ENCODE measurements at regions not wholly inside any gene's neighbourhood (a gene's known extent, or its start where the extent isn't known, plus 50 kb on each side); places are given as distances from the start of the nearest gene placed in this dataset.

DNA sequence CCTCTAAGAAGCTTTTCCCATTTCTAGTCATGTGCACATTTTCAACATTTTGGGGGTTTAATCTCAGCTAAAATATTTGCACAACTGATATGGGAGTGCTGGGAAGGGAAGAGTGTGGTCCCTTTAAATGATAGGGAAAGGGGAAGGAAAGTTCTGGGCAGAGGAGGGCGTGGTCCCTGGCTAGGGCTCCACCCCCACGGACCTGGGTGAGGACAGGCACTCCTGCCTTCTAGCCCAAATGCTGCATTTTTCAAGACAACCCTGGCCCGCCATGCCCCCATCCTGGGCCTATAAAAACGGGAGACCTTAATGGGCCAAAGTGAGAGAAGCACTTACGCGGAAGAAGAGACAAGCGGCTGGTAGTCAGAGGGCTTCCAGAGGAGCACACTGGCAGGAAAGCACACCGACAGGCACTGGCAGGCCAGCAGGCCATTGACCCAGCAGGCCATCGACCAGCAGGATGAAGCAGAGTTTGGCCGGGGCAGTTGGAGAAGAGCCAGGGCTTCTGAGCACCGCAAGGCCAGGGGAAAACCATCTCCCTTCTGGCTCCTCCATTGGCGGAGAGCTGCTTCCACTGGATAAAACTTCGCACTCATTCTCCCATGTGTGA, 266.7 kb downstream of the SPRY2 start:
- TF ChIP-seq, protein P1, sequence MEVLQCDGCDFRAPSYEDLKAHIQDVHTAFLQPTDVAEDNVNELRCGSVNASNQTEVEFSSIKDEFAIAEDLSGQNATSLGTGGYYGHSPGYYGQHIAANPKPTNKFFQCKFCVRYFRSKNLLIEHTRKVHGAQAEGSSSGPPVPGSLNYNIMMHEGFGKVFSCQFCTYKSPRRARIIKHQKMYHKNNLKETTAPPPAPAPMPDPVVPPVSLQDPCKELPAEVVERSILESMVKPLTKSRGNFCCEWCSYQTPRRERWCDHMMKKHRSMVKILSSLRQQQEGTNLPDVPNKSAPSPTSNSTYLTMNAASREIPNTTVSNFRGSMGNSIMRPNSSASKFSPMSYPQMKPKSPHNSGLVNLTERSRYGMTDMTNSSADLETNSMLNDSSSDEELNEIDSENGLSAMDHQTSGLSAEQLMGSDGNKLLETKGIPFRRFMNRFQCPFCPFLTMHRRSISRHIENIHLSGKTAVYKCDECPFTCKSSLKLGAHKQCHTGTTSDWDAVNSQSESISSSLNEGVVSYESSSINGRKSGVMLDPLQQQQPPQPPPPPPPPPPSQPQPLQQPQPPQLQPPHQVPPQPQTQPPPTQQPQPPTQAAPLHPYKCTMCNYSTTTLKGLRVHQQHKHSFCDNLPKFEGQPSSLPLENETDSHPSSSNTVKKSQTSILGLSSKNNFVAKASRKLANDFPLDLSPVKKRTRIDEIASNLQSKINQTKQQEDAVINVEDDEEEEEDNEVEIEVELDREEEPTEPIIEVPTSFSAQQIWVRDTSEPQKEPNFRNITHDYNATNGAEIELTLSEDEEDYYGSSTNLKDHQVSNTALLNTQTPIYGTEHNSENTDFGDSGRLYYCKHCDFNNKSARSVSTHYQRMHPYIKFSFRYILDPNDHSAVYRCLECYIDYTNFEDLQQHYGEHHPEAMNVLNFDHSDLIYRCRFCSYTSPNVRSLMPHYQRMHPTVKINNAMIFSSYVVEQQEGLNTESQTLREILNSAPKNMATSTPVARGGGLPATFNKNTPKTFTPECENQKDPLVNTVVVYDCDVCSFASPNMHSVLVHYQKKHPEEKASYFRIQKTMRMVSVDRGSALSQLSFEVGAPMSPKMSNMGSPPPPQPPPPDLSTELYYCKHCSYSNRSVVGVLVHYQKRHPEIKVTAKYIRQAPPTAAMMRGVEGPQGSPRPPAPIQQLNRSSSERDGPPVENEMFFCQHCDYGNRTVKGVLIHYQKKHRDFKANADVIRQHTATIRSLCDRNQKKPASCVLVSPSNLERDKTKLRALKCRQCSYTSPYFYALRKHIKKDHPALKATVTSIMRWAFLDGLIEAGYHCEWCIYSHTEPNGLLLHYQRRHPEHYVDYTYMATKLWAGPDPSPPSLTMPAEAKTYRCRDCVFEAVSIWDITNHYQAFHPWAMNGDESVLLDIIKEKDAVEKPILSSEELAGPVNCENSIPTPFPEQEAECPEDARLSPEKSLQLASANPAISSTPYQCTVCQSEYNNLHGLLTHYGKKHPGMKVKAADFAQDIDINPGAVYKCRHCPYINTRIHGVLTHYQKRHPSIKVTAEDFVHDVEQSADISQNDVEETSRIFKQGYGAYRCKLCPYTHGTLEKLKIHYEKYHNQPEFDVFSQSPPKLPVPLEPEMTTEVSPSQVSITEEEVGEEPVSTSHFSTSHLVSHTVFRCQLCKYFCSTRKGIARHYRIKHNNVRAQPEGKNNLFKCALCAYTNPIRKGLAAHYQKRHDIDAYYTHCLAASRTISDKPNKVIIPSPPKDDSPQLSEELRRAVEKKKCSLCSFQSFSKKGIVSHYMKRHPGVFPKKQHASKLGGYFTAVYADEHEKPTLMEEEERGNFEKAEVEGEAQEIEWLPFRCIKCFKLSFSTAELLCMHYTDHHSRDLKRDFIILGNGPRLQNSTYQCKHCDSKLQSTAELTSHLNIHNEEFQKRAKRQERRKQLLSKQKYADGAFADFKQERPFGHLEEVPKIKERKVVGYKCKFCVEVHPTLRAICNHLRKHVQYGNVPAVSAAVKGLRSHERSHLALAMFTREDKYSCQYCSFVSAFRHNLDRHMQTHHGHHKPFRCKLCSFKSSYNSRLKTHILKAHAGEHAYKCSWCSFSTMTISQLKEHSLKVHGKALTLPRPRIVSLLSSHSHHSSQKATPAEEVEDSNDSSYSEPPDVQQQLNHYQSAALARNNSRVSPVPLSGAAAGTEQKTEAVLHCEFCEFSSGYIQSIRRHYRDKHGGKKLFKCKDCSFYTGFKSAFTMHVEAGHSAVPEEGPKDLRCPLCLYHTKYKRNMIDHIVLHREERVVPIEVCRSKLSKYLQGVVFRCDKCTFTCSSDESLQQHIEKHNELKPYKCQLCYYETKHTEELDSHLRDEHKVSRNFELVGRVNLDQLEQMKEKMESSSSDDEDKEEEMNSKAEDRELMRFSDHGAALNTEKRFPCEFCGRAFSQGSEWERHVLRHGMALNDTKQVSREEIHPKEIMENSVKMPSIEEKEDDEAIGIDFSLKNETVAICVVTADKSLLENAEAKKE (CRISPR knock-in tag; IDR thresholded peaks at IDR 0.05): no peak
- TF ChIP-seq EZH2 (IDR thresholded peaks at IDR 0.05; ENCODE audit: low read depth, unreplicated experiment) (no peak), POLR2AphosphoS5 (IDR thresholded peaks at IDR 0.05; ENCODE audit: low read depth) (no peak), CREB1 (CRISPR knock-in tag; IDR thresholded peaks at IDR 0.05; ENCODE audit: low read depth) (no peak), ZNF331 (CRISPR knock-in tag; IDR thresholded peaks at IDR 0.05; ENCODE audit: low read depth) (no peak)
- H3K79me2 ChIP-seq (replicated peaks; ENCODE audit: insufficient read depth): no peaks in the 10 kb centered on the region
- ATAC-seq (no peak), DNase-seq (ENCODE audit: low spot score) (no peak)
- no peaks in the 10 kb centered on the region for H3F3A ChIP-seq (replicated peaks; ENCODE audit: low read depth)
- 0 out of 2 replicates have a peak overlapping the region, but pooled peaks have one; percentile 8 for H2AFZ ChIP-seq
- Mint-ChIP-seq H3K36me3 (ENCODE audit: low read depth) (no peaks in the 10 kb centered on the region), H3K27me3 (ENCODE audit: insufficient read depth, low read depth, poor library complexity) (peaks cover 4% of the 10 kb centered on the region), H3K4me3 (no peak overlapping the region), H3K27ac (no peak overlapping the region), H3K4me1 (peaks cover 23% of the 10 kb centered on the region), H3K9me3 (no peaks in the 10 kb centered on the region)
- H3K27ac ChIP-seq (ENCODE audit: low read depth): no peak overlapping the region
- peaks cover 11% of the 10 kb centered on the region for H3K4me1 ChIP-seq (ENCODE audit: insufficient read depth)
- H3K4me2 ChIP-seq: no peak overlapping the region
- no peaks in the 10 kb centered on the region for H4K20me1 ChIP-seq (replicated peaks; ENCODE audit: insufficient read depth)
- peaks cover 5% of the 10 kb centered on the region; the same call in 1 of the 2 replicates for H3K9me2 ChIP-seq (ENCODE audit: insufficient read depth)
- H3K4me3 ChIP-seq: no peak overlapping the region
- H3K36me3 ChIP-seq (ENCODE audit: insufficient read depth): no peaks in the 10 kb centered on the region
- no peaks in the 10 kb centered on the region for H3K27me3 ChIP-seq (ENCODE audit: insufficient read depth)

DNA sequence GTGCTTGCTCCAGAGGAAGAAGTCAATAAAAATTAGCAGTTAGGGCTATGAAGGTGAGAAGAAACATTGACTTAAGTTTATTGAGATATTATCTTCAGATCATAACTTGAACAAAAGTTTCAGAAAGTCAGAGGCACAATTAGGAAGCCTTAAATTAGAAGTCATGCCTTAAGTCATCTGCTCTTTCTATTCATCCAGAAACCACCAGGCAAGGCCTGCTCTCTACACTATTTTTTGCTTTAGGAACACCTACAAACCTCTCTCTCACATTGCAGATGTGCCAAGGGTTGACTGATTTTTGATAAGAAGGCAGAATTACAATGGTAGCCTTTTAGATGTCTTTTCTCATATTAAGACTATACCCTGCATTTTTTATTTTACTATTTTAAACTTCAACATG, 268.7 kb downstream of the SPRY2 start:
- Mint-ChIP-seq H3K36me3 (ENCODE audit: low read depth) (no peaks in the 10 kb centered on the region), H3K4me1 (peaks cover 23% of the 10 kb centered on the region), H3K9me3 (no peaks in the 10 kb centered on the region), H3K27me3 (ENCODE audit: insufficient read depth, low read depth, poor library complexity) (peaks cover 4% of the 10 kb centered on the region), H3K27ac (no peak overlapping the region), H3K4me3 (no peak overlapping the region)
- ATAC-seq (no peak), DNase-seq (ENCODE audit: low spot score) (no peak)
- H2AFZ ChIP-seq: no peak overlapping the region
- no peaks in the 10 kb centered on the region for H3K36me3 ChIP-seq (ENCODE audit: insufficient read depth)
- H3K4me2 ChIP-seq: no peak overlapping the region
- no peak overlapping the region for H3K4me3 ChIP-seq
- H3K27ac ChIP-seq (ENCODE audit: low read depth): no peak overlapping the region
- TF ChIP-seq, protein P2, sequence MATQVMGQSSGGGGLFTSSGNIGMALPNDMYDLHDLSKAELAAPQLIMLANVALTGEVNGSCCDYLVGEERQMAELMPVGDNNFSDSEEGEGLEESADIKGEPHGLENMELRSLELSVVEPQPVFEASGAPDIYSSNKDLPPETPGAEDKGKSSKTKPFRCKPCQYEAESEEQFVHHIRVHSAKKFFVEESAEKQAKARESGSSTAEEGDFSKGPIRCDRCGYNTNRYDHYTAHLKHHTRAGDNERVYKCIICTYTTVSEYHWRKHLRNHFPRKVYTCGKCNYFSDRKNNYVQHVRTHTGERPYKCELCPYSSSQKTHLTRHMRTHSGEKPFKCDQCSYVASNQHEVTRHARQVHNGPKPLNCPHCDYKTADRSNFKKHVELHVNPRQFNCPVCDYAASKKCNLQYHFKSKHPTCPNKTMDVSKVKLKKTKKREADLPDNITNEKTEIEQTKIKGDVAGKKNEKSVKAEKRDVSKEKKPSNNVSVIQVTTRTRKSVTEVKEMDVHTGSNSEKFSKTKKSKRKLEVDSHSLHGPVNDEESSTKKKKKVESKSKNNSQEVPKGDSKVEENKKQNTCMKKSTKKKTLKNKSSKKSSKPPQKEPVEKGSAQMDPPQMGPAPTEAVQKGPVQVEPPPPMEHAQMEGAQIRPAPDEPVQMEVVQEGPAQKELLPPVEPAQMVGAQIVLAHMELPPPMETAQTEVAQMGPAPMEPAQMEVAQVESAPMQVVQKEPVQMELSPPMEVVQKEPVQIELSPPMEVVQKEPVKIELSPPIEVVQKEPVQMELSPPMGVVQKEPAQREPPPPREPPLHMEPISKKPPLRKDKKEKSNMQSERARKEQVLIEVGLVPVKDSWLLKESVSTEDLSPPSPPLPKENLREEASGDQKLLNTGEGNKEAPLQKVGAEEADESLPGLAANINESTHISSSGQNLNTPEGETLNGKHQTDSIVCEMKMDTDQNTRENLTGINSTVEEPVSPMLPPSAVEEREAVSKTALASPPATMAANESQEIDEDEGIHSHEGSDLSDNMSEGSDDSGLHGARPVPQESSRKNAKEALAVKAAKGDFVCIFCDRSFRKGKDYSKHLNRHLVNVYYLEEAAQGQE (IDR thresholded peaks at IDR 0.05; ENCODE audit: unreplicated experiment): no peak
- no peak for TF ChIP-seq EZH2 (IDR thresholded peaks at IDR 0.05; ENCODE audit: low read depth, unreplicated experiment)
- no peak for TF ChIP-seq EZH2phosphoT487 (IDR thresholded peaks at IDR 0.05; ENCODE audit: unreplicated experiment)
- no peaks in the 10 kb centered on the region for H4K20me1 ChIP-seq (replicated peaks; ENCODE audit: insufficient read depth)
- H3F3A ChIP-seq (replicated peaks; ENCODE audit: low read depth): no peaks in the 10 kb centered on the region
- peaks cover 5% of the 10 kb centered on the region; the same call in 1 of the 2 replicates for H3K9me2 ChIP-seq (ENCODE audit: insufficient read depth)
- no peaks in the 10 kb centered on the region for H3K79me2 ChIP-seq (replicated peaks; ENCODE audit: insufficient read depth)
- H3K4me1 ChIP-seq (ENCODE audit: insufficient read depth): peaks cover 11% of the 10 kb centered on the region
- H3K27me3 ChIP-seq (ENCODE audit: insufficient read depth): no peaks in the 10 kb centered on the region

Data from GM23338 (cell line).